HFFc6 (cell line): ENCODE measurements at regions not wholly inside any gene's neighbourhood (a gene's known extent, or its start where the extent isn't known, plus 50 kb on each side); places are given as distances from the start of the nearest gene placed in this dataset.

Experiments
- DNase-seq: peaks from one replicate; pipeline ENCODE4 v3.0.0-alpha.2; 2018
- H3K27ac Mint-ChIP-seq: 2 replicates; pipeline ENCODE4 v1.8.0; 2020; ENCODE audit warnings: mild to moderate bottlenecking, mixed read lengths
- H3K27me3 Mint-ChIP-seq: 2 replicates; pipeline ENCODE4 v1.8.0; 2021; ENCODE audit warnings: mild to moderate bottlenecking, moderate library complexity, mixed read lengths; ENCODE audit not compliant: insufficient read depth
- H3K36me3 Mint-ChIP-seq: 2 replicates; pipeline ENCODE4 v1.8.0; 2021; ENCODE audit warnings: low read depth, mixed read lengths
- H3K4me1 Mint-ChIP-seq: 2 replicates; pipeline ENCODE4 v1.8.0; 2020; ENCODE audit warnings: low read depth, mixed read lengths
- H3K4me3 Mint-ChIP-seq: 2 replicates; pipeline ENCODE4 v1.8.0; 2020; ENCODE audit warnings: mild to moderate bottlenecking, moderate library complexity, mixed read lengths
- H3K9me3 Mint-ChIP-seq: 2 replicates; pipeline ENCODE4 v1.8.0; 2020; ENCODE audit warnings: mild to moderate bottlenecking, mixed read lengths
- CTCF ChIP-seq: fragments of 200-600 bp; sonication (generic); IDR thresholded peaks from 2 replicates; pipeline ENCODE4 v1.5.0; 2021; ENCODE audit warnings: antibody characterized with exemption, mild to moderate bottlenecking

GRCh38 chr6:163964789-163965188, 550.3 kb downstream of the QKI start:
- Mint-ChIP-seq H3K9me3 (peaks cover 4% of the 10 kb centered on the region; the same call in 1 of the 2 replicates), H3K36me3 (no peaks in the 10 kb centered on the region), H3K27ac (no peak overlapping the region), H3K4me3 (no peak overlapping the region), H3K27me3 (peaks cover 6% of the 10 kb centered on the region), H3K4me1 (0 out of 2 replicates have a peak, but pooled peaks cover 3% of the 10 kb centered on the region)
- no peak for DNase-seq
- TF ChIP-seq CTCF, result no peak

DNA sequence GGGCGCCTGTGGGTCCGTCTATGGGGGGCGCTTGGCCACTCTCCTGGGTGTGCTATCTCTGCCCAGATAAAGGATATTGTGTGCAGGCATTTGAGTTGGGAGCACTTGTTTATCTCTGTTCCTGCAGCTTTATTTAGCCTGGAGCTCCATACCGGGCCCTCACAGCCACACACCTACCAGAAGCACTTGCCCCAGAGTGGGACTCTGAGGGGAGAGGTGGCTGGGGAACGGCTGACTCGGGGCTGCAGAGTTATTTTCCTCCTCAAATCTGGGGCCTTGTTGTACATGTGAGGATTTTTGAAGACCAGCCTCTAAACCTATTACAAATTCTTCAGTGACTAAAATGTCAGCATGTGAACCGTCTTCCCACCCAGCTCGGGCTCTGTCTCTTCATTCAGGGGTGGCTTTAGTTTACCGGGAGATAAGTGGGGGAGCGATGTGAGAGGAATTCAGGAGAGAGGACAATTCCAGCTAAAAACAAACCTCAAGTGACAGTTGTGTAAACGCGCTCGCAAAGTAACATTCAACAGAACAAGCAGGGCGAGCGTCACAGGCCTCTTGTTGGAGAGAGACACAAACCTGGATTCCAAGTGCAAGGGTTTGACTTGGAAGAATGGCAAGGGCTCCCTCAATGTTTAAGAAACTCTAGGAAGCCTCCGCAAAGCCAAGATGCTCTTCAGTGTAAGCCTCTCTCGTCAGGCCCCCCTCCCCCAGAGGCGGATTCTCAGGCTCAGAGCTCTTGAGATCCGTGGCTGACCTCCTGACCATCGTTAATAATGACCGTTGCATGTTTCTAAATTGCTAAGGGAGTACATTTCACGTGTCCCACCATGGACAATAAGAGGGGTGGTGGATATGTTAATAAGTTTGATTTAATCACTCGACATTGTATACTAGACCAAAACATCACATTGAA, 548.9 kb downstream of the QKI start:
- no peak for DNase-seq
- no peaks in the 10 kb centered on the region for H3K9me3 Mint-ChIP-seq
- peaks cover 3% of the 10 kb centered on the region; the same call in 1 of the 2 replicates for H3K27me3 Mint-ChIP-seq
- TF ChIP-seq CTCF, result no peak
- peaks cover 12% of the 10 kb centered on the region for H3K4me1 Mint-ChIP-seq
- no peaks in the 10 kb centered on the region for H3K36me3 Mint-ChIP-seq
- H3K4me3 Mint-ChIP-seq, result no peak overlapping the region
- H3K27ac Mint-ChIP-seq, result no peak overlapping the region

GRCh38 chr6:163962627-163963117, 548.2 kb downstream of the QKI start:
- Mint-ChIP-seq H3K4me1 (peaks cover 19% of the 10 kb centered on the region), H3K36me3 (no peaks in the 10 kb centered on the region)

GRCh38 chr6:163960128-163960527, 545.6 kb downstream of the QKI start:
- Mint-ChIP-seq H3K36me3 (no peaks in the 10 kb centered on the region), H3K27me3 (no peaks in the 10 kb centered on the region; the same call in 1 of the 2 replicates), H3K9me3 (no peaks in the 10 kb centered on the region), H3K4me1 (peaks cover 40% of the 10 kb centered on the region), H3K4me3 (no peak overlapping the region), H3K27ac (no peak overlapping the region)
- TF ChIP-seq CTCF, result no peak
- no peak for DNase-seq

More at GRCh38 chr6:163962627-163963117, 548.2 kb downstream of the QKI start:
- H3K27me3 Mint-ChIP-seq, result no peaks in the 10 kb centered on the region; the same call in 1 of the 2 replicates
- no peaks in the 10 kb centered on the region for H3K9me3 Mint-ChIP-seq
- no peak for DNase-seq
- no peak overlapping the region for H3K4me3 Mint-ChIP-seq
- TF ChIP-seq CTCF, result no peak
- no peak overlapping the region for H3K27ac Mint-ChIP-seq

DNA sequence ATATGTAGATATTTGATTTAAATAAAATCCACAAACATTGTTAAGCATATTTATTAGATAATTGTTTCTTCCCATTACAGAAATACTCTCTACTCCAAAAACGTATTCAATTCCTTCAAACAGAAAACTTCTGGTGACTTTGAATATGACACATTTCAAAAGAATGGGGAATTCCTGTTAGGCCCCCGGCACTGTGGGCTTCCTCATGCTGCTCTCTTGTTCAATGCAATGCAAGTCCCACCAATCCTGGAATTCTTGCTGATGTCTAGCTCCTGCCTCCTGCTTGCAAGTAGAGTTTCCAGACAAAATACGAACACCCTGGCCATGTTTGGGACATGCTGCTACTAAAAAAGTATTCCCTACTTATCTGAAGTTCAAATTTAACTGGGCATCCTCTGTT, 544.1 kb downstream of the QKI start:
- DNase-seq, result peak; percentile 13
- H3K27me3 Mint-ChIP-seq, result no peaks in the 10 kb centered on the region; the same call in 1 of the 2 replicates
- no peak overlapping the region for H3K4me3 Mint-ChIP-seq
- no peak overlapping the region for H3K27ac Mint-ChIP-seq
- H3K4me1 Mint-ChIP-seq, result peaks cover 52% of the 10 kb centered on the region
- H3K9me3 Mint-ChIP-seq, result peaks cover 4% of the 10 kb centered on the region; the same call in 1 of the 2 replicates
- H3K36me3 Mint-ChIP-seq, result no peaks in the 10 kb centered on the region
- TF ChIP-seq CTCF, result no peak
